Lower leg skin (tissue), 4 donors: ENCODE measurements at regions not wholly inside any gene's neighbourhood (a gene's known extent, or its start where the extent isn't known, plus 50 kb on each side); places are given as distances from the start of the nearest gene placed in this dataset.

Experiments
- DNase-seq, 2 donors: peaks; one replicate each; pipeline ENCODE4 v3.0.0-alpha.2; 2019; ENCODE audit warnings: low spot score in 2 of 2
- H3K4me3 ChIP-seq: fragments of 200-600 bp; sonication (generic); 2 replicates; pipeline ENCODE4 v1.5.1; 2017; ENCODE audit warnings: mild to moderate bottlenecking, low read depth; ENCODE audit not compliant: poor library complexity, severe bottlenecking
- POLR2A ChIP-seq, 2 donors: fragments of 450-650 bp; IDR thresholded peaks; one replicate each; pipeline ENCODE4 v1.6.1; 2016 to 2017; ENCODE audit warnings: antibody characterized with exemption in 2 of 2, mild to moderate bottlenecking in 1 of 2, moderate library complexity in 1 of 2
- WGBS, 2 donors: methylation state at CpG; one replicate each; pipeline ENCODE4 v1.1.5; 2018; 5-methylcytosine and 5-hydroxymethylcytosine counted together
- intact Hi-C: fragments of 100-400 bp; cut with DNase I; formaldehyde crosslinking; loops from one replicate; pipeline ENCODE4 v1.15.0; 2023; ENCODE audit warnings: low total_unique reads
- TF ChIP-seq, protein P1 (sequence below), 3 donors: fragments of 450-650 bp; IDR thresholded peaks; one replicate each; pipeline ENCODE4 v1.5.1; 2016; ENCODE audit warnings: antibody characterized with exemption in 3 of 3, mild to moderate bottlenecking in 3 of 3, moderate library complexity in 2 of 3

GRCh38 chr7:16278167-16278787 is 143.1 kb downstream of the CRPPA start:
- 90 to 100% methylated on average over 1 of the region's 1 CpG for WGBS, 2 donors
- DNase-seq = no peak
- intact Hi-C loops = no loop called here

DNA sequence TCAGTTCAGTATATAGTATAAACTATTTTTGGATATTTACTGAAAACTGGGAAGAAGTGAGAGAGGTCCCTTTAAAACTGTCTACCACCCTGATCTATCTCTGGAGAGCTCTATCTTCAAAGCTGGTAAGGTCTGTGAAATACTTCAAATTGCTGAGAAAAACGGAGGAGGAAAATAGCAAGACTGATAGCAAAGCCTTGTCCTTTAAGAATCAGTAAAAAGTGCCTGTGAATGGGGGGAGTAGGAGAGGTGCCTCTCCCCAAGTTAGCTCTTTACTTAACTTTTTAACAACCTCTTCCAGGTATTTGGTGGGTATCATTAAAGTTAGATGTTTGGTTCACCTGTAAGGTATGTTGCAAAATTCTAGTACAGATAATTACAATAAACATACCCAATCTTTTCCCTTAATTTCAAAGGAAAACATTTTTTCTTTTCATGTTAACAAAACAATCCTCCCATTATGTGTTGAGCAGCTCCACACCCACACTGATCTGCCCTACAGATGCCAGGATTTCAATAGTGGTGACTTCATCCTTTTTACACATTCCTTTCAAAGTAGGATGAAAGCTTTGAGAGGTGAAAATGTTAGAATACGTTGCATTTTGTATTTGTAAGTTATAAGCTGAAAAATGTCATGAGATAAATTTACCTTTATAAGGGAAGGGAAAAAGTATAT is 149.2 kb downstream of the CRPPA start:
- no peak for DNase-seq
- no peak for TF ChIP-seq POLR2A (IDR thresholded peaks at IDR 0.05)
- TF ChIP-seq, protein P1, sequence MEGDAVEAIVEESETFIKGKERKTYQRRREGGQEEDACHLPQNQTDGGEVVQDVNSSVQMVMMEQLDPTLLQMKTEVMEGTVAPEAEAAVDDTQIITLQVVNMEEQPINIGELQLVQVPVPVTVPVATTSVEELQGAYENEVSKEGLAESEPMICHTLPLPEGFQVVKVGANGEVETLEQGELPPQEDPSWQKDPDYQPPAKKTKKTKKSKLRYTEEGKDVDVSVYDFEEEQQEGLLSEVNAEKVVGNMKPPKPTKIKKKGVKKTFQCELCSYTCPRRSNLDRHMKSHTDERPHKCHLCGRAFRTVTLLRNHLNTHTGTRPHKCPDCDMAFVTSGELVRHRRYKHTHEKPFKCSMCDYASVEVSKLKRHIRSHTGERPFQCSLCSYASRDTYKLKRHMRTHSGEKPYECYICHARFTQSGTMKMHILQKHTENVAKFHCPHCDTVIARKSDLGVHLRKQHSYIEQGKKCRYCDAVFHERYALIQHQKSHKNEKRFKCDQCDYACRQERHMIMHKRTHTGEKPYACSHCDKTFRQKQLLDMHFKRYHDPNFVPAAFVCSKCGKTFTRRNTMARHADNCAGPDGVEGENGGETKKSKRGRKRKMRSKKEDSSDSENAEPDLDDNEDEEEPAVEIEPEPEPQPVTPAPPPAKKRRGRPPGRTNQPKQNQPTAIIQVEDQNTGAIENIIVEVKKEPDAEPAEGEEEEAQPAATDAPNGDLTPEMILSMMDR (IDR thresholded peaks at IDR 0.05) = no peak
- intact Hi-C loops = no loop called here
- 31 to 39% methylated on average over 2 of the region's 2 CpGs for WGBS, 2 donors
- H3K4me3 ChIP-seq = no peak overlapping the region

More at GRCh38 chr7:16278167-16278787, 143.1 kb downstream of the CRPPA start:
- no peak overlapping the region for H3K4me3 ChIP-seq
- TF ChIP-seq POLR2A (IDR thresholded peaks at IDR 0.05) = no peak
- TF ChIP-seq, protein P1 (IDR thresholded peaks at IDR 0.05) = no peak

DNA sequence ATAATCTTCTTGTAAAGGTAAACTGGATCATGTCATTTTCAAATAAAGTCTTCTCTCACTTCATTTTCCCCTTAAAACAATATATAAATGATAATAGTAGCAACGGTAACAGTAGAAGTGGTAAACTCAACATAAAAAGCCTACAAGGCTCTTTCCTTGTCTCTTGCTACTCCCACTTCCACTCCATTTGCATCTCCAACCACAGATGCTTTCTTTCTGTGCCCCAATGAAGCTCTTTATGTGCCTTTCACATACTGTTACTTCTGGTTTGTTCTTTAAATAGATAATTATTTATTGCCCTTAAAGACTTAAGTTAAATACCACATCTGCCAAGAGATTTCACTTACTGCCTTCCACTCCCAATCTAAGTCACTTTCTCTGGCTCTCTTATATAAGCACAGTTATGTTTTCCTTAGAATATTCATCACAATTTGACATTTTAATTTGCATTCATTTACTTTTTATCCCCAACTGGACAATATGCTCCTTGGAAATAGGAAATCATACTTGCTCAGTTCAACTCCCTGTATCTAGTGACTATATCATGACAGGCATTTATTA is 149.9 kb downstream of the CRPPA start:
- TF ChIP-seq POLR2A (IDR thresholded peaks at IDR 0.05) = no peak
- TF ChIP-seq, protein P1 (IDR thresholded peaks at IDR 0.05) = no peak
- no peak overlapping the region for H3K4me3 ChIP-seq
- intact Hi-C loops = no loop called here
- no peak for DNase-seq
- 73 to 79% methylated on average over 1 of the region's 1 CpG for whole genome bisulfite sequencing, 2 donors

GRCh38 chr7:16270844-16271243 is 150.5 kb downstream of the CRPPA start:
- no peak overlapping the region for H3K4me3 ChIP-seq
- WGBS, 2 donors = 68 to 75% methylated on average over 4 of the region's 4 CpGs
- TF ChIP-seq, protein P1 (IDR thresholded peaks at IDR 0.05) = no peak
- no peak for TF ChIP-seq POLR2A (IDR thresholded peaks at IDR 0.05)
- intact Hi-C loops = no loop called here
- DNase-seq = no peak

DNA sequence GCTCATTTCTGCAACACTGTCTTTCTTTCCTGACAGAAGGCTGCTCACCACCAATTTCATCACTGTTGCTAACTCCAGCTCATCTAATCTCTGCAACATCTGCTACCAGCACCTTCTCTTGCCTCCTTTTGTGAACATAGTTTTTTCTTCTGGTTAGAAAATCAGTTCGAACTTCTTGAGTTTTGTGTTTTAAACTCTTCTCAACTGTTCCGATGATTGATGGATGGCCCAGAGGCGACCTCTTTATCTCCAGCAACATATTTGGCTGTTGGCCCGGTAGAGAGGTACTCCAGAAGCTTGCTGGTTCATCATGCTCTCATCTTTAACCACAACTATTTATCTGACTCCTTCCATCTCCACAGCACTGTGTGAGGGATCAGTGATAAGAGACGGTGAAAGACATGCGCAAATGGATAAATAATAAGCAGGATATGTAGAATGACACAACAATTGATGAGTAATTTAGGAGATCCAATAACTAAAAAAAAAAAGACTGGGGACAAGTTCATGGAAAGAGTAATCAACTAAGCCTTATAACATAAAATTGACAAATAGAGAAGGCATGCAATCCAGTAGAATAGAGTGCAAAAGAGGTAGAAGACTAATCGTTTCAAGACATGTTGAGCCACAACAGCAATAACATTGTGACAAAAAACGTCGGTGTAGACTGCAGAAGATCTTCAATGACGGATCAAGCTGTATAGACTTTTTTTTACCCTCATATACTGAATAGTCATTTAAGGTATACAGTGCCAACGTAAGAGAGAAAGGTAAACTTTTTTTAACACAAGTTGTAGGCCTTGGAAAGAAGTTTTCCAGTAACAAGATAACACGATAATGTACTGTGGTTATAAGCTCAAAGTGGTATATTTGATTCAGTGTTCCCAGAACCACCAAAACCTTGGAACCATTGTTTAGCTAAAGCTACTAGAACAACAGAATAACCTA is 152.2 kb downstream of the CRPPA start:
- intact Hi-C loops = no loop called here
- H3K4me3 ChIP-seq = no peak overlapping the region
- TF ChIP-seq, protein P1 (IDR thresholded peaks at IDR 0.05) = no peak
- TF ChIP-seq POLR2A (IDR thresholded peaks at IDR 0.05) = no peak
- peak in 1 of 2 donors; percentile 14 for DNase-seq
- WGBS, 2 donors = 58 to 65% methylated on average over 12 of the region's 12 CpGs
